MV-4-11 (cell line): ENCODE measurements at regions not wholly inside any gene's neighbourhood (a gene's known extent, or its start where the extent isn't known, plus 50 kb on each side); places are given as distances from the start of the nearest gene placed in this dataset.

Experiments used
- DNase-seq: peaks from one replicate; lab custom pipeline; 2025; lab: John Stamatoyannopoulos, UW

DNA sequence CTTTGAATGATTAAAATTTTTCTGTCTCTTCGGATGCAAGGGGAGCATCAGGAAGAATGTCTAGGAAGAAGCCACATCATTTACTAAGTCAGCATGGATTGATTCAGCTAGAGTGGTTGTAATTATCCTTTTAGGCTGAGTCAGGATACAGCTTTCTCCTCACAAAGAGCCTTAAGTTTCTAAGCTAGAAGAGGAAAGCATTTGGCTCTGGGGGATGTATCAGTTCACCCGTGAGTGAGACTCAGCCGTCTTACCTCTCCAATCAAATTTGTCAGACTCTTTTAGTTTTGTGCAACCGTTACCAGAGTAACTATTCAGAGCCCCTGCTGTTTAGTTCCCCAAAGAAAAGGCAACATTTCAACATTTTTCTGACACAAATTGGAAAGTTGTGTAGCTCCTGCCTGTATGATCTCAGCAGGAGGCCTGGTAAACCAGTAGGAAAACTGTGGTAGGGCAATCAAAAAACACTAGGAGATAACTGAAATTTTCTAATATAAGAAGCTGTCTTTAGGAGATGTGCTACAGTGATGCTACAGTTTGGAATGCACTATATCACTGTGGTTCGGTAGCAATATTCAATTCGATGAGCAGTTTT, 432.4 kb upstream of the LUZP2 start:
- no peak for DNase-seq

DNA sequence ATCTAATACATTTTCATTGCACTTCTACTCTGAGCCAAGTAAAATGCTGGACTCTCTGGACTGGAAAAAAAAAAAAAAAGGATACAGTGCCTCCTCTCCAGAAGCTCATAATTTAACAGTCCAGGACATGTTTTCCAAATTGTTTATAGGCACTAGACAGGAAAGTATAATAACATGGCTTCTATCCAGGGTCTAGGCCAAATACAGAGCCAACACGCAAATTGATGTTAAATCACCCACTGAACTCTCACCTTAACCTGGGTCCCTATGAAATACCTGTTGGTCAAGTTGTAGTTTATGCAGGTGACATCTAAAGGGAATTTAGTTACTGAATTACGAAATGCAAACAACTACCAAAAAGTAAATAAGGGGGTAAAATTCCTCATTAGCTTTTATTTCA, 428.7 kb upstream of the LUZP2 start:
- no peak for DNase-seq

DNA sequence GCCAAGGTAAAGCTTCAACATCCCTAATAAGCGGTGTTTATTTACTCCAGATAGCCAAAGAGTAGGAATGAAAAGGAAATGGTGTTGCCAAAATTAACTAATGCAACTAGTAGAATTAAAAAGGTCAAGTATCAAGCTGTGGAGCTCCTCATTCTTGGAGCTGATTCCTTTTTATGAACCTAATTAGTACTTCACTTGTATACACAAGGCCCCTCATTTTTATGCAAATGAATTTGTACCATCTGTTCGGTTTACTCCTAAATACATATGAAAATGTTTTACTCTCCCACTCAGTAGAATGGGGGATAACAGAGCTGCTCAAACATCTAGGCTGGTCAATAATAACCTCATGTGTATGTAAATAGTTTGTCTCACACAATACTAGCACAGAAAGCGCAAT, 426.4 kb upstream of the LUZP2 start:
- no peak for DNase-seq

DNA sequence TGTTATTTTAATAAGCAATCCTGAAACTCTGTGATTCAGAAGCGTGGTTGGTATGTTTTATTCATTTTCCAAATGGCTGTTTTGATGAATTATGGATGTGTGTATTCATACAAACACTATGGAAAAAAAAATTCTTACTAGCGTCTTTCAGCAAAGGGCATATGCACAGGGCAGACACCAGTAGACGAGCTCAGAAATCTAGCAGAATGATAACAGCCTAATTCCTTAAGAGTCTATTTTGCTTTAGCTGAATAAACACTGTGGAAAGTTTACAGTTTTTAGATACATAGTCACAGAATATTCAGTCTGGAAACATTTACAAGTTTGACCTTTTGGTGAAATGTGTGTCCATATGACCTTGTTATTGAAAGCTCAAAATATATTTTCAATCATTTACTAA, 418.8 kb upstream of the LUZP2 start:
- no peak for DNase-seq

DNA sequence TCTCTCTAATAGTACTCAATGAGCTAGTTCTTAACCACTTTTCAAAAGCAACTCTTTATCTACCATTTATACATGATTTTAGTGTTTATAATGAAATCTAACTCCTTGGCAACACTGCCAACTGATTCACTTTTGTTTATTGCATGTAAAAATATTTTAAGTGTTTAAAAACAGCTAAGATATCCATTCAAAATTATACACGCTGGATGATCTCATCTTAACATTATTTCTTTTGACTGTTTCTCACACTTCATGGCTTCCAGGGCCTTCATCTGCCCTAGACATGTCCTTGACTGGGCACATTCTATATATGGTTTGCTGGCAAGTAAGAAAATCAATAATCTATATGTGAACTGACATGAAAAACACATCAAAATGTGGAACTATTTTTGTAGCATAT, 414.6 kb upstream of the LUZP2 start:
- no peak for DNase-seq

DNA sequence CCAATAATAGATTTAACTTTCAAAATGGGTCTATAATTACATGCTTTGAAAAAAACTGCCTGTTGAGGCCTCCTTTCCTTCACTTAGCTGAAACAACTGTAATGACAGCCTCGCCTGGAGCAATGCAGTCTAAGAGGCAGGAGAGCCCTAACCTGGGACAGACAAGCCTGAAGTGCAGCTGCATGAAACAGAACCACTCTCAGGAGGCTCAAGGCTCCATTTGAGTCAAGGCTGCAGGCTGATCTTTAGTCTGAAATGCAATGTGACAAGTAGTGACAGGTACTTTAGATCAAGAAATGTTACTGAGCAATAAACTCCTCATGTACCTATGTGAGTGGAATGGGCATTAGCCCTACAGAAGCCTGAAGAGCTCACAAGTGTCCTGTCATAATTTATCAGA, 414.0 kb upstream of the LUZP2 start:
- no peak for DNase-seq

DNA sequence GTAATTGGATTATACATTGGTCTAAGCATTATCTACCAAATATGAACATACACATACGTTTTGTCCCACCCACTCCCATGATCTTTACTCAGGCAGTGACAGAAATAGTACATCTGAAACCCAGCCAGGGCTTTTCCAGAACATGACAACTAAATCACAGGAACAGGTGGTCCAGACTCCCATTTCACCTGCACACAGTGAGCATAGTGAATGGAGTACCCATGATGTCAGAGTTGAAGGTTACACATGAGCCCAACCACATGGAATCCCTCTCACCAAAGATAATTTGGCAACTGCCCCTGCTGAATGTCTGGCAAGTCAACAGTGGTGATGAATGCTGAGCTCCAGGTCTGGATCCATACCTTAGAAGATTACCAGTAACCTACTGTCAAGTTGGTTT, 411.9 kb upstream of the LUZP2 start:
- DNase-seq, result no peak

DNA sequence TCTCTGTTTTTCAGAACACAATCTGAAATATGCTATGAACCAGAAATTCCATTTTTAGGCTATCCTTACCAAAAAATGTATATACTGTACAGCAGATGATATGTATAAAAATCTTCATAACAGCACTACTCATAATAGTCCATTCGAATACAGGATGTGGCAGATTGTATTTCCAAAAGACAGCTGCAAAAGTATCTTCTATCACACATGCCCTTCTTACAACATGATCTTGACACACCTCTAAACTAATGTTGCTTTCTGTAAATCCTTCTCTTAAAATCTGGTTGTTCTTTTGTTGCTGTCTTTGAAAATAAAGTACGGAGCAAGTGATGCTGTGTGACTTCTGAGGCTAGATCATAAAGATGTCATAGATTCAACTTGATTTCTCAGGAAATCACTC, 409.9 kb upstream of the LUZP2 start:
- no peak for DNase-seq

DNA sequence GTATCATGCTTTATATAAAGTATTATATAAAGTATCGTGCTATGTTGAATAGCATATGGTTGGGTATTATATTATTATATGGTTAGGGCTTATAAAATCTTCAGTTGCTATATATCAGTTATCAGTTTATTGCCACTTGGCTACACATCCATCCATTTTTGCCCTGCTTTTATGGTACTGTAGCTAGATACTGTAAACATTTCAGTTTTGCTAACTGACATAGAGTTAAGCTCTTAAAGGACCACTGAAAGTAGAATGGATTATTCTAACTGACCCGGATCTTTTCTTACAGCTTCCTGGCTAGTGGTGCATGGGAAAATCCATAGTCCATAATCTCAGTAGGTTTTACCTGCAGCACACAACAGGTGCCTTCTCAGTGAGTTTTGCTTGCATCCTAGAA, 405.3 kb upstream of the LUZP2 start:
- DNase-seq, result no peak

DNA sequence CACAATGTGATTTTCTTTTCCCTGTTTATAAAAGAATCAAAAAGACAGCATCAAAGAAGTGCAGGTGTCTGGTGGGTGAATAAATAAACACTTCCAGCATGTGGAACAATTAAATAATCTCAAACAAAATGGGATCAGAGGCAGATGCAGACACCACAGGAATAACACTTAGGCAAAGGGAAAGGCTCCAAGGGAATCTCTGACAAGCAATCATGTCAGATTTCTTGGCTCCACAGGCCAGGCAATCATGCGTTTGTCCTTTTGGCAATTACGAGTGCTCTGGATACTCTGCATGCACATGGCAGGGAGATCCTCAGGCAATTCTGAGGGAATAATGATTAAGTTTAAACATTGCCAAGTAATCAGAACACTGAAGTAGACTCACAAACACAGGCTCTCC, 403.5 kb upstream of the LUZP2 start:
- DNase-seq, result no peak

DNA sequence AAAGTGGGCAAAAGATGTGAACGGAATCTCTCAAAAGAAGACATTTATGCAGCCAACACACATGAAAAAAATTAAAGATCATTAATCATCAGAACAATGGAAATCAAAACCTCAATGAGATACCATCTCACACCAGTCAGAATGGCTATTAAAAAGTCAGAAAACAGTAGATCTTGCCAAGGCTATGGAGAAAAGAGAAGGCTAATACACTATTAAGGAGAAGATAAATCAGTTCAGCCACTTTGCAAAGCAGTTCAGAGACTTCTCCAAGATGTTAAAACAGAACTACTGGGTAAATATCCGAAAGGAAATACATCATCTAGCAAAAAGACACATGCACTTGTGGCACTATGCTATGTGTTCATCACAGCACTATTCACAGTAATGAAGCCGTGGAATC, 388.2 kb upstream of the LUZP2 start:
- DNase-seq, result no peak

DNA sequence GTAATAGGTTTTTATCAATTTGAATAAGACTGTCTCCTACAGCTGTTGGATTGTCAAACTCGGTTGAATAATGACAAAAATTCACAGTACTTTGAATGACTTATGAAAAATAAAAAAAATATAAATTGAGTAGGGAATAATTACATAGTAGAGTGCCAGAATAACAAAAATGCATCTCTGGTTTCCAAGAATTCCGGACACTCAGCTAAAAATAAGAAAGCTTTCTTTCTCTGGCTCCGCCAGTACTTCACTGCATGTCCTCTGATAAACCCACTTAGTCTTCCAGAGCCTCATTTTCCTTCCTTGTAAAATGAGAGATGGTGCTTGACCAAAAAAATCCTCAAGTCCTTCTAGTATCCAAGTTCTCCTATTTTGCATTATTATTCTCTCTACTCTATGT, 374.6 kb upstream of the LUZP2 start:
- DNase-seq, result no peak

DNA sequence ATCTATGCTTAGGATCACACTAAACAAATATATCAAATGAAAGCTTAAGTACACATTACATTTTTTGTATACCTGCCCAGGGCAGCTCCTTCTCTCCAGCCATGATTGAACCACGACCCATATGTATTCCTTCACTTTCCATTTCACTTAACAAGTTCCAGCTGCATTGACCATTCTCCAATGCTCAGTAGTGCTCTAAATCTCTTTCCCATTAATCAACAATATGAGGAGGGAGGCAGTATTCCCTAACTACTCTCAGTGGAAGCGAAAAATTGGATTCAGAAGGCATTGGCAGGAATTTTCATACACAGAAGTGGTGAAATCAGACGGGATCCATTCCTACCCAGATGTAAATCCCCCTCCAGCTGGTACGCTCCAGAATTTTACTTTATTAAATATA, 372.0 kb upstream of the LUZP2 start:
- DNase-seq, result no peak

DNA sequence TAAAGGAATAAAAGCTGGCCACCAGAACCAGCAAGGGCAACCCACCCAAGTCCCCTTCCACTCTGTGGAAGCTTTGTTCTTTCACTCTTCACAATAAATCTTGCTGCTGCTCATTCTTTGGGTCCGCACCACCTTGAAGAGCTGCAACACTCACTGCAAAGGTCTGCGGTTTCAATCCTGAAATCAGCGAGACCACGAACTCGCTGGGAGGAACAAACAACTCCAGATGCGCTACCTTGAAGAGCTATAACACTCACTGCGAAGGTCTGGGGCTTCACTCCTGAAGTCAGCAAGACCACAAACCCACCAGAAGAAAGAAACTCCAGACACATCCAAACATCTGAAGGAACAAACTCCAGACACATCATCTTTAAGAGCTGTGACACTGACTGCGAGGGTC, 365.2 kb upstream of the LUZP2 start:
- DNase-seq, result no peak

DNA sequence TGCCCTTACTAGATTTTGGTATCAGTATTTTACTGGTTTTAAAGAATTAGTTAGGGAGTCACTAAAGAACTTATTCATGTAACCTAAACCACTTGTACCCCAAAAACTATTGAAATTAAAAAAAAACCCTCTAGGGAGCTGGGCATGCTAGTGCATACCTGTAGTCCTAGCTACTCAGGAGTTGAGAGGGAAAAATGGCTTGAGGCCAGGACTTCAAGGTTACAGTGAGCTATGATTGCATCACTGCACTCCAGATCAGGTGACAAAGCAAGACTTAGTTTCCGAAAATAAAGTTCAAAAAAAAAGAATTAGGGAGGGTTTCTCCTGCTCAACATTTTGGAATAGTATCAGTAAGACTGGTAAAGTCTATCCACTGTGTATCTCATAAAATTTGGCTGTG, 364.4 kb upstream of the LUZP2 start:
- DNase-seq, result no peak

DNA sequence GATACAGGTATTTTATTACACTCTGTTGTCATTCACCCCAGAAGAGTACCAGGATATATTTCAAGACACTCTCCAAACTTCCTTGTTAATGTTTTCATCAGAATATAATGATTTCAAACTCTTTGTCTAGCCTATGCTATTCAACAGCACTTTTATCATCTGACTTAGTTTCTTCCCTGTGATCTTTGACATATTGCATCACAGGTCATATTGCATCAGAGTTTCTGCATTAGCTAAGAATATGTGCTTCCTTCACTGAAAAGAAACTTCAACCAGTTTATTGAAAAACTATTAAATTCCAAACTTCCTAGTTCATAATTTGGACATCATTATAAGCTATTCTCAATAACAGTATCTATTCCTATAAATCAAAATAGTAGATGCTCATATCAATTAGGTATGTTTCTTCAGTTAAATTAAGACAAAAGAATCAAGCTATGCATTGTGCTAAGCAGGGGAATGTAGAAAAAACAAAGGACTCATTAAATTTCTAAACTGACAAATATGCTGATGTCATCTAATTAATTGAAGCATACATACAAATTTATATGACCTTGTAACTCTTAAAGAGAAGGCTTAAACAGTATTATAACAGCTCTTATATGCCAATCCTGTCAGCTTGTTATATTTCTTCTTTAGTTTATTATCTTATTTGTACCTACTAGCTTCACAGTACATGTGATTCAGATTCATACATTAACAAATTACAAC, 361.8 kb upstream of the LUZP2 start:
- no peak for DNase-seq

DNA sequence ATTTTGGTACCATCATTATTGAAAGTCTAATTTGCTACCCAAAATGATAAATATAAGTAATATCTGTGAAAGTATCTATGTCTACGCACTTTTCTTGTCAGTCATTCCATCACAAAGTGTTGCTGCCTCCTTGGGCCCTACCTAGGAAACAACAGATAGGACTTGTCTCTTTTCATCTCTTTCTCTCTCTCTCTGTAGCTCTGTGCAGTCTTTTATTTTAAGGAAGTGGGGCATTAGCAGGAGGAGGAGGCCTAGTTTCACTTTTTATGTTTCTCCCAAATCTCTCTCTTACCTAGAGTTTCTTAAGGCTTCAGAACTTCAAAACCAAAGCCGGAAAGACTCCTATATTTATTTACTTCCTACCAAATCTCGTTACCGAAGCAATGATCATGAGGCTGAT, 354.8 kb upstream of the LUZP2 start:
- DNase-seq, result no peak

DNA sequence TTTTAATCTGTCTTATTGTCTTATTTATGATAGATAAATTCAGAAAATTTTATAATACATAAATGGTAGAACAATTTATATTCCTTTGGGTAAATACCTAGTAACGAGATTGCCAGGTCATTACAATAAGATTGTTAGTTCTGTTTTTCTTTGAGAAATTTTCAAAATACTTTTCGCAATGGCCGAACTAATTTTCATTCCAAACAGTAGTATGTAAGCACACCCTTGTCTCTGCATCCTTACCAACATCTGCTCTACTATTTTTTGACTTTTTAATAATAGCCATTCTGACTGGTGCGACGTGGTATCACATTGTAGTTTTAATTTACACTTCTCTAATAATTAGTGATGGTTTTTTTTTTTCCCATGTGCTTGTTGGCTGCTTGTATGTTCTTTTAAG, 351.4 kb upstream of the LUZP2 start:
- no peak for DNase-seq

DNA sequence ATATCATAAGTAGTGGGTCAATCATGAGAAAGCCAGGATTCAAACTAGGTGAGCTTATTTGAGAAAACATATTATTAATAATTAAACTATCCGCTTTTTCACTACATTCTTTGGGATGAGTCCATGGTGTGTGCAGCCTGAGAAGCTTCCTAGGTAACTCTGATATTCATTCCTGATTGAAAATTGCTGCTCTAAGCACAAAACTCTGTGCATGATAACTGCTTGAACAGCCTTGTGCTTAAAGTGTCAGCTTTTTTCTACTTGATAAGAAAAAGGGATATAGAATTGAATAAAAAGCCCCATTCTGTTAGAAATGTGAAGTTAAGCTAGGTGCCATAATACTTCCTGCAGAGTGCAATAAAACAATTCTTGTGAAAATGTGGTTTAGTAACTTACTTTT, 343.5 kb upstream of the LUZP2 start:
- DNase-seq, result no peak

DNA sequence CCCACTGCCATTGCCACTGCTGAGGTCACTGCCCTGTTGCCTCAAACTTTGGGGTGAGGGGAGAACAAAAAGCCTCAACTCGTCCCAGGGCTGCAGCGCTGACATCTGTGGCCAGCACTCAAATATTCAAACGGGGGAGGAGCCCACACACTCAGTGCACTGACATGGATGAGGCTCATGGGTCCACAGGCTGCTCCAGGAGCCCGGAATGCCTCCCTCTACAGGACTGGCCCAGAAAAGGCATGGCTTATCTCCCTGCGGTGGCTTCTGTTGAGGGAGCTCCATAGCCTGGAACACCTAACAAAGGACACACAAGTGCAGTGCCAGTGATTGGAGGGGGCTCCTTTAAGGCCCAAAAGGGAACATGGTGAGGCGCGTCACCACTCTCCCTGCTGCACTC, 341.1 kb upstream of the LUZP2 start:
- DNase-seq, result no peak

DNA sequence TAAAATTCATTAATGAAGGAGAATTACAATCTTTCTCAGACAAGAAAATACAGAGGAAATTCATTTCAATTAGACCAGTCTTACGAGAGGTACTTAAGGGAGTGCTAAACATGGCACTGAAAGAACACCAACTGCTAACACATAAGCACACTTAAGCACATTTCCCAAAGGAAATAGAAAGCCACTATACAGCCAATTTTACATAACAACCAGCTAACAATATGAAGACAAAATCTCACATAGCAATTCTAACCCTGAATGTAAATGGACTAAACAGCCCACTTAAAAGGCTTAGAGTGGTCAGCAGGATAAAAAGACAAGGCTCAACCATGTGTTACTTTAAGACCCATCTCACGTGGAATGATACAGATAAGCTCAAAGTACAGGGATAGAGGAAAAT, 339.5 kb upstream of the LUZP2 start:
- DNase-seq, result no peak

DNA sequence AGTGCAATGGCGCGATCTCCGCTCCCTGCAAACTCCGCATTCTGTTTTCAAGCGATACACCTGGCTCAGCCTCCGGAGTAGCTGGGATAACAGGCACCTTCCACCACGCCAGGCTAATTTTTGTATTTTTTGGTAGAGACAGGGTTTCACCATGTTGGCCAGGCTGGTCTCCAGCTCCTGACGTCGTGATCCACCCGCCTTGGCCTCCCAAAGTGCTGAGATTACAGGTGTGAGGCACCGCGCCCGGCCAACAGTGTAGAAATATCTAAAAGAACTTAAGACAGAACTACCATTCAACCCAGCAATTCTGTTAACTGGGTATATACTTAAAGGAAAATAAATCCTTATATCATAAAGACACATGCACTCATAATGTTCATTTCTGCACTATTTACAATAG, 335.3 kb upstream of the LUZP2 start:
- DNase-seq, result no peak

DNA sequence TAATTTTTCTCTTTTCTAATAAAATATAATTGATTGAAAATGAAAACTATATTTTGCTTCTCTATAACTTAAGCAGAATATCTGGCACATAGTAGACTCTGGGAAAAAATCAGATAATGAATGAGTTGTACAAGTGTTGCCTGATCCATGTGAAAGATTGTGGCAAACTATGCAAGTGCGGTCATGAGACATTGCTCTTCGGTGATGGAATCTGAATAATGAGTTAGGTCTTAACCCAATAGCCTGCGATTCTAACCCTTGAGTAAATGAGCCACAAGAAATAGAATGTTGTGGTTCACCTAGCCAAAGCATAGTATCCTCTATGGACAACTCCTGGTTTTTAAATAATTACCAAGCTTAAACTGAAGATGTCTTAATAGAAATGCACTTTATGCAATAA, 333.7 kb upstream of the LUZP2 start:
- DNase-seq, result no peak

DNA sequence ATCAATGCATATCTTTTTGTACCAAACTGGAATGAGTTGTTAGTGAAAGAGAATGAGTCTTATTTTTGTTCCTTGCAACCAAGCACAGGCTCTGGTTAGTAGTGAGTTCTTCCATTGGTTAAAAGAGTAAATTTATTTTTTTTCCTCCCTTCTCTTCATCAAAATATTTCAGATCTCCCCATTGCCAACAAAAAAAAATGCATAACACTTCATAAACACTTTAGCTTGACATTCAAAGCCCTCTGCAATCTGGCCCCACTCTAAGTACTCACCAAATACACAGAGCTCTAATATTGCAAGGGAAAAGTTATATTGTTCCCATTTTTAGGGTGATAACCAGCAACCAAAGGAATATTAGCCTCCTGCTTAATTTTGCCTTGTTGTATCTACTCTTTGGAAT, 333.0 kb upstream of the LUZP2 start:
- DNase-seq, result no peak
